TTC549 (cell line): ENCODE measurements at regions not wholly inside any gene's neighbourhood (a gene's known extent, or its start where the extent isn't known, plus 50 kb on each side); places are given as distances from the start of the nearest gene placed in this dataset.

Source experiments
- FAIRE-seq: peaks from 2 replicates; lab custom pipeline; 2012; peaks lifted over from hg19 to GRCh38; lab: Jason Lieb, UNC

- FAIRE-seq, result no peak
Observed at GRCh38 chr16:65954446-65954845, 412.0 kb upstream of the CDH5 start.

- FAIRE-seq, result no peak
Observed at GRCh38 chr16:65950211-65950610, 416.3 kb upstream of the CDH5 start.

GRCh38 chr16:65948361-65948760 is 418.1 kb upstream of the CDH5 start:
- no peak for FAIRE-seq

GRCh38 chr16:65947951-65948350 is 418.5 kb upstream of the CDH5 start:
- no peak for FAIRE-seq

- FAIRE-seq, result no peak
Observed at GRCh38 chr16:65945493-65945892, 421.0 kb upstream of the CDH5 start.

- FAIRE-seq, result no peak
Observed at GRCh38 chr16:65944361-65944760, 422.1 kb upstream of the CDH5 start.

GRCh38 chr16:65940711-65941110 is 425.8 kb upstream of the CDH5 start:
- no peak for FAIRE-seq

GRCh38 chr16:65938083-65938482 is 428.4 kb upstream of the CDH5 start:
- FAIRE-seq, result no peak

GRCh38 chr16:65937455-65937854 is 429.0 kb upstream of the CDH5 start:
- no peak for FAIRE-seq

- no peak for FAIRE-seq
Observed at GRCh38 chr16:65936096-65936495, 430.4 kb upstream of the CDH5 start.

GRCh38 chr16:65934443-65934842 is 432.0 kb upstream of the CDH5 start:
- FAIRE-seq, result no peak

- no peak for FAIRE-seq
Observed at GRCh38 chr16:65933703-65934102, 432.8 kb upstream of the CDH5 start.

GRCh38 chr16:65932350-65933072 is 434.0 kb upstream of the CDH5 start:
- FAIRE-seq, result no peak

GRCh38 chr16:65922923-65923322 is 443.6 kb upstream of the CDH5 start:
- FAIRE-seq, result no peak

GRCh38 chr16:65919986-65920376 is 446.5 kb upstream of the CDH5 start:
- FAIRE-seq, result no peak

- FAIRE-seq, result no peak
Observed at GRCh38 chr16:65919145-65919985, 447.1 kb upstream of the CDH5 start.

GRCh38 chr16:65917466-65917865 is 449.0 kb upstream of the CDH5 start:
- FAIRE-seq, result no peak

GRCh38 chr16:65916995-65917394 is 449.5 kb upstream of the CDH5 start:
- no peak for FAIRE-seq

GRCh38 chr16:65910291-65910690 is 456.2 kb upstream of the CDH5 start:
- FAIRE-seq, result no peak

GRCh38 chr16:65909310-65910050 is 457.0 kb upstream of the CDH5 start:
- no peak for FAIRE-seq

- FAIRE-seq, result no peak
Observed at GRCh38 chr16:65908568-65908967, 457.9 kb upstream of the CDH5 start.

- no peak for FAIRE-seq
Observed at GRCh38 chr16:65905331-65905730, 461.2 kb upstream of the CDH5 start.
